CD4-positive, alpha-beta T cell treated with Interleukin-17A for 4 hours (primary cell): ENCODE measurements at regions not wholly inside any gene's neighbourhood (a gene's known extent, or its start where the extent isn't known, plus 50 kb on each side); places are given as distances from the start of the nearest gene placed in this dataset.

ENCODE experiments used
- DNase-seq: peaks from one replicate; pipeline ENCODE4 v3.0.0-alpha.2; 2020; ENCODE audit warnings: mixed read lengths

- no peak for DNase-seq
These were observed 2082.6 kb downstream of the MRPL39 start for GRCh38 chr21:23524685-23525084.

- DNase-seq: no peak
These were observed 2084.5 kb downstream of the MRPL39 start for GRCh38 chr21:23522751-23523150.

GRCh38 chr21:23507501-23507900 is 2099.8 kb downstream of the MRPL39 start:
- no peak for DNase-seq

- DNase-seq: no peak
These were observed 2110.6 kb downstream of the MRPL39 start for GRCh38 chr21:23496729-23497128.

- no peak for DNase-seq
These were observed 2119.0 kb downstream of the MRPL39 start for GRCh38 chr21:23488245-23488644.

GRCh38 chr21:23480591-23481270 is 2126.6 kb downstream of the MRPL39 start:
- no peak for DNase-seq

- DNase-seq: no peak
These were observed 2128.9 kb downstream of the MRPL39 start for GRCh38 chr21:23478381-23478780.

GRCh38 chr21:23475281-23476219 is 2131.7 kb downstream of the MRPL39 start:
- DNase-seq: no peak

GRCh38 chr21:23471877-23472276 is 2135.4 kb downstream of the MRPL39 start:
- no peak for DNase-seq

GRCh38 chr21:23463365-23463764 is 2143.9 kb downstream of the MRPL39 start:
- no peak for DNase-seq

- DNase-seq: no peak
These were observed 2151.6 kb downstream of the MRPL39 start for GRCh38 chr21:23455676-23456075.

GRCh38 chr21:23452384-23453083 is 2154.7 kb downstream of the MRPL39 start:
- DNase-seq: no peak

- no peak for DNase-seq
These were observed 2162.0 kb downstream of the MRPL39 start for GRCh38 chr21:23445307-23445706.

- no peak for DNase-seq
These were observed 2169.2 kb downstream of the MRPL39 start for GRCh38 chr21:23438081-23438480.

- DNase-seq: no peak
These were observed 2204.3 kb downstream of the MRPL39 start for GRCh38 chr21:23402929-23403520.

GRCh38 chr21:23401278-23401677 is 2206.0 kb downstream of the MRPL39 start:
- DNase-seq: no peak

GRCh38 chr21:23398726-23399125 is 2208.6 kb downstream of the MRPL39 start:
- no peak for DNase-seq

- DNase-seq: no peak
These were observed 2212.8 kb downstream of the MRPL39 start for GRCh38 chr21:23394458-23394857.

GRCh38 chr21:23384679-23385078 is 2222.6 kb downstream of the MRPL39 start:
- DNase-seq: no peak

- no peak for DNase-seq
These were observed 2233.1 kb downstream of the MRPL39 start for GRCh38 chr21:23374155-23374554.

GRCh38 chr21:23356905-23357304 is 2250.4 kb downstream of the MRPL39 start:
- no peak for DNase-seq

- no peak for DNase-seq
These were observed 2291.1 kb downstream of the MRPL39 start for GRCh38 chr21:23316190-23316589.

GRCh38 chr21:23308741-23309140 is 2298.5 kb downstream of the MRPL39 start:
- DNase-seq: no peak
